GM13976 (cell line): ENCODE measurements at regions not wholly inside any gene's neighbourhood (a gene's known extent, or its start where the extent isn't known, plus 50 kb on each side); places are given as distances from the start of the nearest gene placed in this dataset.

Experiments used
- DNase-seq: peaks from one replicate; pipeline ENCODE4 v3.0.0; 2012; ENCODE audit warnings: low spot score
- in situ Hi-C: fragments of 300-500 bp; cut with MboI; formaldehyde crosslinking; loops from one replicate; pipeline ENCODE4 v1.12.0; 2022; ENCODE audit warnings: low sequenced_read_pairs, mixed read lengths, inconsistent platforms; ENCODE audit not compliant: unreplicated experiment
- TF ChIP-seq, protein P1 (sequence below): IDR thresholded peaks from 2 replicates; pipeline ENCODE4 v1.5.1; 2012; ENCODE audit warnings: borderline replicate concordance, mild to moderate bottlenecking; ENCODE audit not compliant: insufficient read depth; ENCODE audit errors: extremely low read depth, missing control alignments, control extremely low read depth

DNA sequence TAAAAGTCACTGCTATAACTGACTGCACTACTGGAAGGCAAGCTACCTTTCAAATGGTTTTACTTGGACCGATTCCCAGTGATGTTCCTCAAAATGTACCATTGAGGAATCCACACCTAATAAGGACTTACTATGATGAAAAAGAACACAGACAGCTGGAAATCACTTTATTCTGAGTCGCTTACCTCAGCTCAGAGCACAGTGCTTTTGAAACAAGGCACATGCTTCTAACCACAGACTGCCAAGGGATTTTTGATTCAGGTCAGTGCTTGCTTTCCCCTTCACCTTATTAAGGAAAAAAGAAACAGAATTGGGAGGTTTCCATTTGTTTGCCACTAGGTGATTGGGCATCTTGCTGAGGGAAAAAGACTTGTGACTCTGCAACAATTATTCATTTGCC, 707.5 kb upstream of the FSHR start:
- DNase-seq = no peak
- in situ Hi-C loops = no loop called here
- TF ChIP-seq, protein P1, sequence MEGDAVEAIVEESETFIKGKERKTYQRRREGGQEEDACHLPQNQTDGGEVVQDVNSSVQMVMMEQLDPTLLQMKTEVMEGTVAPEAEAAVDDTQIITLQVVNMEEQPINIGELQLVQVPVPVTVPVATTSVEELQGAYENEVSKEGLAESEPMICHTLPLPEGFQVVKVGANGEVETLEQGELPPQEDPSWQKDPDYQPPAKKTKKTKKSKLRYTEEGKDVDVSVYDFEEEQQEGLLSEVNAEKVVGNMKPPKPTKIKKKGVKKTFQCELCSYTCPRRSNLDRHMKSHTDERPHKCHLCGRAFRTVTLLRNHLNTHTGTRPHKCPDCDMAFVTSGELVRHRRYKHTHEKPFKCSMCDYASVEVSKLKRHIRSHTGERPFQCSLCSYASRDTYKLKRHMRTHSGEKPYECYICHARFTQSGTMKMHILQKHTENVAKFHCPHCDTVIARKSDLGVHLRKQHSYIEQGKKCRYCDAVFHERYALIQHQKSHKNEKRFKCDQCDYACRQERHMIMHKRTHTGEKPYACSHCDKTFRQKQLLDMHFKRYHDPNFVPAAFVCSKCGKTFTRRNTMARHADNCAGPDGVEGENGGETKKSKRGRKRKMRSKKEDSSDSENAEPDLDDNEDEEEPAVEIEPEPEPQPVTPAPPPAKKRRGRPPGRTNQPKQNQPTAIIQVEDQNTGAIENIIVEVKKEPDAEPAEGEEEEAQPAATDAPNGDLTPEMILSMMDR = no peak

DNA sequence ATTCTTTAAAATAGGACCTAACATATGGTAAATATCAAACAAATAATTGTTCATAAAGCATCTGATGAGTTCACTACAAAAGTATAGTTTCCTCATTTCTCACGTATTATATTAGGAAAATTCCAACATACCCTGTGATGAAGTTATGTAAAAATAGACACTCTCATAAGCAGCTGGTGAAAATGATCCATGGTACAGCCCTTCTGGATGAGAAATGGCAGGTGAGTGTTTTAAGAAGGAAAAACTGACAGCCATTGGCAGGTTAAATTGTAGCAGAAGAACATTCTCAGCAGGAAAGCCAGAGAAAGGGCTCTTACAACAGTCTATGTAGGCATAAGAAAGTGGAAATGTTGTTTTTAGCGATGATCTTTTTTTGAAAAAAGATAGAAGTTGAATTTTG, 706.5 kb upstream of the FSHR start:
- no peak for DNase-seq
- in situ Hi-C loops = no loop called here
- TF ChIP-seq, protein P1 = no peak

DNA sequence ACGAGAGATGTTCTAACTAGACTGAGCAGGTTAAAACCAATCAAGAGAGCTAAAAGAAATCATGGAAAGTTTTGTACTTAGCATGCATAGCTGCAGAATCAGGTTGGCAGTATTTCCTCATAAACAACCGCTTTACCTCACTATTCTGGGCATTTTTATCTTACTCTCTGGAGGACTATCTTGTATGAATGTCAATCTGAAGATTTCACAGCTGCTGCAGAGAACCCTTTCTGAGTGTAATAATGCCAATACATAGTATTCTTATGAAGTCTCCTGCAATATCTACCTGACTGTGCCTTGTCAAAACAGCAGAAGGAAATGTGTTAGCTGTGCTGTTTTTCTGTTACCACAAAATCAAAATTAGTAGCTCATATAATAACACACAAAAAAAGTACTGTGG, 705.9 kb upstream of the FSHR start:
- in situ Hi-C loops = no loop called here
- DNase-seq = no peak
- TF ChIP-seq, protein P1 = no peak

DNA sequence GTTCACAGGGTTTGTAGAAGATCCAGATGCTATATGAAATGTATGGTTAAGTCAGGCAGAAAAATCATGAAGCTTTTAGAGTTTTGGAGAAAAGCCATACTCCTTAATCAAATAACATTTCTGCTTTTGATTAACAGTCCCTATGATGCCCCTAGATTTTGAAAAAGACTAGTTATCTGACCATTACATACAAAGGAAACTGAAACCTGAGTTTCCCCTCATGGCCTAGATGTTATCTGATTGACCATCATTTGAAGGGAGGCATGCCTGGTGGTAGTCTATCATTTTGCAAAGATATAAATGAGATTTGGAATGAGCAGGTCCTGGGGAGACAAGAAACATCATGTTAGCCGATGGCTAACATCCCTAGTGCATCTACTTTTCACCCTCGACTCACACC, 704.3 kb upstream of the FSHR start:
- in situ Hi-C loops = no loop called here
- DNase-seq = no peak
- TF ChIP-seq, protein P1 = no peak

DNA sequence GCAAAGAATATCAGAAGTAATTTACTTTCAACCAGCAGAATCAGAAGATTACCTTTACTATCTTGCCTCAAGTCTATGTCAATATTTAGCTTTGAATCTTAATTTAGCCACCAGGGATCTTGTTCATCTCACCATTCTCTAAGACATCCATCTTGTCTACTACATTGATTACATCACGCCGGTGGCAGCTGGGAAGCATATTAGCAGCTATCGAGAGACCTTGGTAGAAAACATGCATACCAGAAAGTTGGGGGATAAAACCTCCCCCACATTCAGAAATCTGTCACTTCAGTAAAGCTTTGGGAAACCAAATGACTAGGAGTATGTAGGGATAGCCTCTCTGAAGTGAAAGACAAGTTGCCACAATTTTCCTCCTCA, 703.8 kb upstream of the FSHR start:
- in situ Hi-C loops = no loop called here
- DNase-seq = no peak
- TF ChIP-seq, protein P1 = no peak

DNA sequence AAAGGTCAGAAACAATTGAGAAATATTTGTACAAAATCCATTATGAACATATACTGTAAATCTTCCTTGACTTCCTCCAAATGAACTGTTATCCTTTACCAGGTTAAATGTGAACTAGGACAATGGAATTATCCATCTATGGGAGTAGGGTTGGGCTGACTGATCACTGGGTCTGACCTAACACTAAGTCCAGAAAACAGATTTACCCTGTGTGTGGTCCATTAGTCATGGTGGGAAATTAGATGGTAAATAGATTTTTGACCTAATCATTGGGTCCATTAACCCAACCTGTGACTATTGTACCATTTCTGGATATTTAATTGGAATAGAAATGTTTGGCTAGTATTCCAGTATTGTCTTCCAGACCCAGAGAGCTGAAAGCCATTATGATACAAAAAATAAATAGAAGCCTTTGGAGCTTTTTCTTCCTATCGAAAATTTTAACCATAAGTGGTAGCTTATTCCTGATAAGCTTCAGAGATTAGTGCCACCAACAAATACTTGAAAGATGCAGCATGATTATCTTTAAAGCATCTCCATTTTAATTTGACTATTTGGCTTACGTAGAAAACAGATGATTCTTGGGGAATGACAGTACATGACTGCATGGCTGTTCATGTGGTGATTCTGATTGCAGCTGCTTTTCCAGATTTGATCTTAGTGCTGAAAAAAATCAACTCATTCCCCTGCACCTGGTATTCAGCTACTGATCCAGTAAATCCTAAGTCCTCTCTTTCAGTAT, 703.2 kb upstream of the FSHR start:
- in situ Hi-C loops = no loop called here
- TF ChIP-seq, protein P1 = no peak
- DNase-seq = no peak
